ENCODE measurements at regions not wholly inside any gene's neighbourhood (a gene's known extent, or its start where the extent isn't known, plus 50 kb on each side); places are given as distances from the start of the nearest gene placed in this dataset.

DNA sequence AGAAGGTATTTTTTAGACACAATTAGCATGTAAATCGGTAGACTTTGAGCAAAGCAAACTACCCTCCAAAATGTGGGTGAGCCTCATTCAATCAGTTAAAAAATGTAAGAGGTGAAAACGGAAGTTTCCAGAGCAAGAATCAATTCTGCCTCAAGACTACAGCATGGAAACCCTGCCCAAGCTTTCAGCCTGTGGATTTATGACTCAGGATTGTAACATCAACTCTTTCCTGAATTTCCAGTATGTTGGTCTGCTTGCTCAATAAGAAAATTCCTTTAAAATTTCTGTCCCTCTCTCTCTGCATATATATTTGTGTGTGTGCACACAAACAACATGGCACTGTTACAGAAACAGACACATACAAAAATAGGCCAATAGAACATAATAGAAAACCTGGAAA, 228.6 kb upstream of the DOK6 start:
- intact Hi-C loops (cut with micrococcal nuclease): loop anchor here (1.0 kb wide), 1 partner anchor 32 kb away; no protein-coding TSS in a partner anchor
- no peaks in the 10 kb centered on the region for H3K4me1 ChIP-seq (ENCODE audit: control insufficient read depth, insufficient read depth, low read length)
- no peak overlapping the region for H3K4me2 ChIP-seq (ENCODE audit: low read depth, low read length)
- no peak overlapping the region for H2AK5ac ChIP-seq (ENCODE audit: low read depth, low read length)
- H3K56ac ChIP-seq (ENCODE audit: extremely low read depth, insufficient read depth, low read length): no peak overlapping the region
- no peak overlapping the region for H4K91ac ChIP-seq (ENCODE audit: insufficient read depth, low read depth, low read length)
- H3K4ac ChIP-seq (ENCODE audit: low read depth, low read length): no peak overlapping the region
- H2AK9ac ChIP-seq (replicated peaks; ENCODE audit: low read depth, low read length, poor library complexity): no peak overlapping the region
- BruUV-seq (replicated peaks): no TSS peak
- H3K9me1 ChIP-seq (ENCODE audit: insufficient read depth, low read length): no peaks in the 10 kb centered on the region
- H3K79me1 ChIP-seq (ENCODE audit: low read depth in 1 of 2, low read length in 2 of 2): no peaks in the 10 kb centered on the region
- no peak overlapping the region for H2BK15ac ChIP-seq (ENCODE audit: low read depth, low read length)
- no peak overlapping the region for H2BK120ac ChIP-seq (ENCODE audit: low read depth, low read length)
- no peak overlapping the region for H3K18ac ChIP-seq (ENCODE audit: low read depth, low read length)
- H3K27ac ChIP-seq (ENCODE audit: insufficient read depth, low read length): no peak overlapping the region
- in situ Hi-C loops (cut with MboI; ENCODE audit: low sequenced_read_pairs): no loop called here
- H3K36me3 ChIP-seq (ENCODE audit: control insufficient read depth, insufficient read depth, low read length): no peaks in the 10 kb centered on the region
- no peak overlapping the region for H3K23ac ChIP-seq (ENCODE audit: low read depth, low read length)
- H4K8ac ChIP-seq (ENCODE audit: low read depth in 2 of 2, low read length in 2 of 2): no peak overlapping the region
- no peak overlapping the region for H2AFZ ChIP-seq (replicated peaks; ENCODE audit: low read length, poor library complexity)
- ChIA-PET CTCF (interaction anchor here (0.6 kb wide), 1 partner anchor 45 kb away, joined by 5 read pairs; no protein-coding TSS in a partner anchor), POLR2A (ENCODE audit: unreplicated experiment) (no interaction called here)
- no peak overlapping the region for H3K9ac ChIP-seq (ENCODE audit: low read depth, low read length)
- dilution Hi-C loops (cut with HindIII; ENCODE audit: low sequenced_read_pairs, unreplicated experiment): no loop called here
- WGBS, 2 experiments (ENCODE audit: extremely low coverage in 2 of 2, insufficient read length in 1 of 2): no CpG with 5 or more reads among the region's 2 CpGs
- peak; percentile 37; the same call in 1 of the 2 replicates for ATAC-seq (ENCODE audit: low read depth)
- H4K5ac ChIP-seq (ENCODE audit: low read depth, low read length): no peak overlapping the region
- peak; percentile 10 for DNase-seq
- TF ChIP-seq RCOR1 (IDR thresholded peaks at IDR 0.05; ENCODE audit: insufficient replicate concordance, low read length) (no peak), MXI1 (IDR thresholded peaks at IDR 0.05; ENCODE audit: borderline replicate concordance, low read depth, low read length) (no peak), CEBPB (IDR thresholded peaks at IDR 0.05; ENCODE audit: low read depth, low read length) (no peak), RFX5 (IDR thresholded peaks at IDR 0.05; ENCODE audit: low read depth, low read length) (no peak), CHD1 (IDR thresholded peaks at IDR 0.05; ENCODE audit: low read depth, low read length) (no peak)
- TF ChIP-seq, protein P1, sequence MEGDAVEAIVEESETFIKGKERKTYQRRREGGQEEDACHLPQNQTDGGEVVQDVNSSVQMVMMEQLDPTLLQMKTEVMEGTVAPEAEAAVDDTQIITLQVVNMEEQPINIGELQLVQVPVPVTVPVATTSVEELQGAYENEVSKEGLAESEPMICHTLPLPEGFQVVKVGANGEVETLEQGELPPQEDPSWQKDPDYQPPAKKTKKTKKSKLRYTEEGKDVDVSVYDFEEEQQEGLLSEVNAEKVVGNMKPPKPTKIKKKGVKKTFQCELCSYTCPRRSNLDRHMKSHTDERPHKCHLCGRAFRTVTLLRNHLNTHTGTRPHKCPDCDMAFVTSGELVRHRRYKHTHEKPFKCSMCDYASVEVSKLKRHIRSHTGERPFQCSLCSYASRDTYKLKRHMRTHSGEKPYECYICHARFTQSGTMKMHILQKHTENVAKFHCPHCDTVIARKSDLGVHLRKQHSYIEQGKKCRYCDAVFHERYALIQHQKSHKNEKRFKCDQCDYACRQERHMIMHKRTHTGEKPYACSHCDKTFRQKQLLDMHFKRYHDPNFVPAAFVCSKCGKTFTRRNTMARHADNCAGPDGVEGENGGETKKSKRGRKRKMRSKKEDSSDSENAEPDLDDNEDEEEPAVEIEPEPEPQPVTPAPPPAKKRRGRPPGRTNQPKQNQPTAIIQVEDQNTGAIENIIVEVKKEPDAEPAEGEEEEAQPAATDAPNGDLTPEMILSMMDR (conservative IDR thresholded peaks at IDR 0.05; ENCODE audit: low read depth, low read length): no peak
- TF ChIP-seq, protein P2, sequence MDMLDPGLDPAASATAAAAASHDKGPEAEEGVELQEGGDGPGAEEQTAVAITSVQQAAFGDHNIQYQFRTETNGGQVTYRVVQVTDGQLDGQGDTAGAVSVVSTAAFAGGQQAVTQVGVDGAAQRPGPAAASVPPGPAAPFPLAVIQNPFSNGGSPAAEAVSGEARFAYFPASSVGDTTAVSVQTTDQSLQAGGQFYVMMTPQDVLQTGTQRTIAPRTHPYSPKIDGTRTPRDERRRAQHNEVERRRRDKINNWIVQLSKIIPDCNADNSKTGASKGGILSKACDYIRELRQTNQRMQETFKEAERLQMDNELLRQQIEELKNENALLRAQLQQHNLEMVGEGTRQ (IDR thresholded peaks at IDR 0.05; ENCODE audit: low read depth, low read length): no peak
- H3K9me3 ChIP-seq (ENCODE audit: control insufficient read depth, insufficient read depth, low read length): no peaks in the 10 kb centered on the region
- H3K14ac ChIP-seq (replicated peaks; ENCODE audit: low read depth, low read length): no peak overlapping the region
- H2BK5ac ChIP-seq (ENCODE audit: low read depth, low read length, poor library complexity, severe bottlenecking): no peak overlapping the region
- no peaks in the 10 kb centered on the region for H4K20me1 ChIP-seq (ENCODE audit: insufficient read depth, low read length)
- no peak overlapping the region for H3K4me3 ChIP-seq (ENCODE audit: insufficient read depth, low read depth, low read length)
- H2BK20ac ChIP-seq (ENCODE audit: low read depth, low read length): no peak overlapping the region
- no peaks in the 10 kb centered on the region for H3K27me3 ChIP-seq (ENCODE audit: control insufficient read depth, insufficient read depth, low read length)
